NOMO-1 treated with DMSO at 0.1 percent for 48 hours (cell line): ENCODE measurements at regions not wholly inside any gene's neighbourhood (a gene's known extent, or its start where the extent isn't known, plus 50 kb on each side); places are given as distances from the start of the nearest gene placed in this dataset.

Experiments used
- DNase-seq: peaks from one replicate; lab custom pipeline; 2025; ENCODE audit not compliant: unreplicated experiment; lab: John Stamatoyannopoulos, UW

DNA sequence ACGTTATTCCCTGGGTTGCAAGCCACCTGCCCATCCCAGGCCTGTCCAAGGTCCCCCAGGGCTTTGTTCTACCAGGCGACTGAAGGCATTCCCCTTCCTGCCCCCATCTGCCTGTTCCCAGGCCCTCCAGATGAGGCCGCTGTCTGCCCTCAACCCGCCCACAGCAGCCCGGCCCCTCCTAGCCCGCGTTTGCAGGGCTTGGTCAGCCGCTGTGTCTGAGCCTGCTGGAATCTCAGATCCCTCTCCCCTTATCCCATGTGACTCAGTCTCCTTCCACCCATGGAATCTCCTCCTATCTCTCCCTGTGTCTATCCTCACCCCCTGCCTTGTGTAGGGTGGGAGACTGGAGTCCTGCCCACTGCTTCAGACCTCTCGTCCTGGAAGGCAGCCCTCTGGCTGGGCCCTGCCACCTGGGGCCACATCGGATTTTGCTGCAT, 186.0 kb upstream of the TNRC6C start:
- DNase-seq: peak; percentile 39

DNA sequence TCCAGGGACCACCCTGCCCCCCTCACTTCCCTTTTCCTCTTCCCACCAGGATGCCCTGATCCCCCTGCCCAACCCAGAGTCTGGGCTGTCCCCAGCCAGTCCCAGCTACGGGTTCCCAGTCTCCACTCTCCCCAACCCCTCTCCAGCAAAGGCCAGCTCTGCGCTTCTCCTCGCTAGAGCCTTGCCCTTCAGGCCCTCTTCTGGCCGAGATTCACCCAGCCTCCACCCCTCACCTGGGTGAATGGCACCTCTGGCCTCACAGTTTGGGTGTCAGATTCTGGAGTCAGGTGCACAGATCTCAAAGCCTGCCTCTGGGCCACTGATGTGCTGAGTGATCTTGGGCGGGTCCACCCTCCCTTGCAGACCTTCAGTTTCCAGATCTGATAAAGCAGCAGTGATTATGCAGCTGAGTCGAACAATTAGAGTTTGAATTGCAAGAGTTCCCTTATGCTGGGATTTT, 185.6 kb upstream of the TNRC6C start:
- DNase-seq: no peak

DNA sequence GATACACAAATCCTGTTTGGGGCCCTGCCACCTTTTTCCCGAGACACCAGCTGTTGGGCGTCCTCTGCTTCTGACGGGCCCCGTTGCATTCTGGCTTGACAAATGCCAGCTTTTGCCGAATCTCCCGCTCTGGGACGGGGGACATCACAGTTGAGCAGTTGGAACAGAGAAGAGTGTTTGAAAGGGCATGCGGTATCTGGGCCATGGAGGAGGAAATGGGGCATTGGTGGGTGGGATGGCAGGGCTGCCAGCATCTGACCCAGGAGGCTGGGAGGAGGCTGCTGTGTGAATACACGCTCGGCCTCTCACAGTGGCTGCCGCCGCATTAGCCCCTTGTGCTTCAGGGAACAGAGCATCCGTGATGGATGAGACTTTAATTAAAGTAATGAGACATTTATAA, 184.3 kb upstream of the TNRC6C start:
- DNase-seq: no peak

- no peak for DNase-seq
Measured at GRCh38 chr17:77778636-77779489, 179.6 kb upstream of the TNRC6C start.

DNA sequence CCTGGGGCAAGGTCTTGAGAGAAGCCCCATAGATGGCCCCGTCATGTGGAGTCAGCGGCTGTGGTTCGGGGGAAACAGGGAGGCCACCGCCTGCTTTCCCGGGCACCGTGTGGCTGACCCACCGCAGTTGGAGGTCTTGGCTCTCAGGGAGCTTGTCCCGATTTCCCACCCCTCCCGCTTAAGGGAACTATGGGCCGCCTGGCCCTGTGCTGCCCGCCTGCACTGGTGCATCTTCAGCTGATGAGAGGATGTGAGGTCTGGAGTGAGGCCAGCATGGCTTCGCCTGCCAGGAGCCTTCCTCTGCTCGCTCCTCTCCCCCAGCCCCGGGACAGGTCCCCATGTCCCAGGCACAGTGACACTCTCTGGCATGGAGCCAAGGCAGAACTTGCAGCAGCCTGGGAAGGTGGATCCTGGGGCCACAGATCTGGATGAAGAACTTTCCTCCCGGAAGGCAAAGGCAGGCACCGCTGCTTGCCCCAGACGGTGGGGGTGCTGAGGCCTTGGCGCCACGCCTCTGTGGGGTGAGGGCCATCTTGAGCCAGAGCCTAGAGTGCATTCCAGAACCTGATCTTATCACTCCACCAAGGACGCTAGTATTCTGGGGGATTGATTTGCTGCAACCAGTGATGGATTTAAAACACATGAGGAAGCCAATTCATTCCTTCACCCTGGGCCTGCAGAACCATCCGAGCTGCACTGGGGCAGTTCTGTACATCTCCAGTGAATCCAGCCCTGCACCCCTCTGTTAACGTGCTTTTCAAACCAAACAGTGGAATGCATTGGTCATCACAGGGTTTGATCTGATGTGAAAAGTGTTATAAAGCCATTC, 178.6 kb upstream of the TNRC6C start:
- no peak for DNase-seq

- DNase-seq: no peak
Measured at GRCh38 chr17:77781536-77781935, 177.0 kb upstream of the TNRC6C start.

DNA sequence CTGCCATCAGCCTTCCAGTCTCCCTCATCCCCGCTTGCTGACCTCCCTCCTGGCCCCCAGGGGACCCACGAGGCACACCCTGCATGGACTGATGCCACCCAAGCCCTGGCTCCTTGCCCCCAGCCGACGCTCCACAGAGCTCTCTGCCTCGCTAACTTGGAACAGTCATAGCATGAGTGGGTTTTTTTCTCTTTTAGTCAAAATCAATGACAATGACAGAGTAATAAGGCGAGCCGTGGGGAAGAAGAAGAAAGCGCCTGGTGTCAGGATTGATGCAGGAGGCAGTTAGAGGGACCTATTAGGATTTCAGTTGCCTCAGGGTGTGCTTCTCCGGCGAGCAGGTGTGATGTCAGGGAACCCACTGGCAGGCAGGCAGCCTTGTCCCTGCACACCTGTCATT, 176.3 kb upstream of the TNRC6C start:
- DNase-seq: no peak

GRCh38 chr17:77782611-77783010, 175.9 kb upstream of the TNRC6C start:
- DNase-seq: no peak

GRCh38 chr17:77783991-77784820, 174.3 kb upstream of the TNRC6C start:
- no peak for DNase-seq

DNA sequence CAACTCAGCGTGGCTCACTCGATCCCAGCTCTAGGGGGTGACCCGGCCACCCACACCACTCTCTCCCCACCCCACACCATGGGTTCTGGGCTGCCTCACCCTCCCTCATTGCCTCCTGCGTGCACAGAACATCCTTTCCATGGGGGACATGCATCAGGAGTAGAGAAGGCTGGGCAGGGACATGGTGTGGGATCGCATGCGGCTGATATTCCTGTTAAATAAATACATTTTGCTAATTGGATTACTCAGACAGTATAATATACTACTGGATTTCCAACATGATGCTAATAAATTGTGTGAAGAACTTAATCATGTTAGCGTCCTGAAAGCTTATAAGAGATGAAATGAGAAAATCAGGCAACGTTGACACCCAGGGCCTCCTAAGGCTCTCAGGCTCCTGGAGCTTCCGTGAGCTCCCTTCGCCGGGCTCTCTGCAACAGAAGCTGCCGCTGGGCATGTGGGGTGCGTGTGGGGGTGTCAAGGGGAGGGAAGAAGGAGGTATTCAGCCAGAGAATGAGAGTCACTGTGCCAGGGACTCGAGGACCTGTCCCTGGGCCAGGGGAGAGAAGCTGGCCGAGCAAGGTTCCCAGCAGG, 173.1 kb upstream of the TNRC6C start:
- DNase-seq: no peak

DNA sequence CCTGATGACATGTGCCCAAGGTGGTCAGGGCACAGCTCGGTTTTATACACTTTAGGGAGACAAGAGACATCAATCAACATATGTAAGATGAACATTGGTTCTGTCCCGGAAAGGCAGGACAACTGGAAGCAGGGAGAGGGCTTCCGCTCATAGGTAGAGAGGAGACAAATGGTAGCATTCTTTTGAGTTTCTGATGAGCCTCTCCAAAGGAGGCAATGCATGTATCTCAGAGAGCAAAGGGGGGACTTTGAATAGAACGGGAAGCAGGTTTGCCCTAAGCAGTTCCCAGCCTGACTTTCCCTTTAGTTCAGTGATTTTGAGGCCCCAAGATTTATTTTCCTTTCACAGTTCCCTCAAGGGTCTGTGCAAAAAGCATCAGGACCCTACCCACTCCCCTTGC, 172.4 kb upstream of the TNRC6C start:
- DNase-seq: no peak

- no peak for DNase-seq
Measured at GRCh38 chr17:77786740-77787505, 171.6 kb upstream of the TNRC6C start.

DNA sequence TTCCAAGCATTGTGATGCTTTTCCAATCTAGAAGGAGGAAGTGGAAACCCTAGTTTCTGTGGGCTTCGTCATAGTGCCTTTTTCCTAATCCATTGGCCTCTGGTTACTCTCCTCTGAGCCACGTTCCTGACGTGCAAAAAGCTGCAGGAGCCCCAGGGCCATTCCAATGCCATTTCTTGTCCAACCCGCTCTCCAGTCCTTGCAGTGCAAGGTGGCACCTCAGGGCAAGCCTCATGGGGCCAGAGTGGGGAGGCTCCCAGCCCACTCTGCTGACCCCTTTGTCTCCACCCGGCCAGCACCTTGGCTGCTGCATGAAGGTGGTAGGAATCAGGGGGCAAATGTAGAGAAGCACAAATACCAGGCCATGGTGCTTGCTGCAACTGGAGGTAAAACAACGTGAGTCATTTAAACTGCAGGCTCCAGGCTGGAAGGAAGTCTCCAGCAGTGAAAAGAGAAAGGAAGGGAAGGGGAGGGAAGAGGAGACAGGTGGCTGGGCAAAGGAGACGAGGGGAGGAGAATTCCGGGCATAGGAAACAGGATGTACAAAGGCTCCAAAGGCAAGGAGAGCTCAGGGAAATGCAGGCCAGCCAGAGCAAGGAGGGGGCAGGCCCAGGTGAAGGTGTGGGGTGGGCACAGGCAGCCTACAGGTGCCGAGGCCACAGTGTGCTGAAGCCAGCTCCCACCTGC, 168.2 kb upstream of the TNRC6C start:
- DNase-seq: no peak

GRCh38 chr17:77792626-77793025, 165.9 kb upstream of the TNRC6C start:
- DNase-seq: no peak

GRCh38 chr17:77793146-77793970, 165.1 kb upstream of the TNRC6C start:
- DNase-seq: no peak

- DNase-seq: no peak
Measured at GRCh38 chr17:77793971-77794235, 164.6 kb upstream of the TNRC6C start.

DNA sequence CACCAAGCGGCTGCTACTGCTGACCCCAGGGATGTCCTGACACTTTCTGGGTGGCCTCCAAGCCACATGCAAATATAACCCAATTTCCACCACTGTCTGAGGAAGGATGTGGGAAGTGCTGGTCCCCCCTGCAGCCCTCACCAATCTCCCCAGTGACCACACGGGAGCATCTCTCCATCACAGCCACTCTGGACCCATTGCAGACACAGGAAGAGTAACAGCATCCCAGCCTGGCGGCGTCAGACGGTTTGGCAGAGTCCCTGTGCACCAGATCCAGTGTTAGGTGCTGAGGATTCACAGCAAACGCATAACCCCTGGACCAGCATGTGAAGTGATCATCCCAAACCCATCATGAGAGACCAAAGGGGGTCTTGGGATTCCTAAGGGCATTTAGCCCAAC, 163.7 kb upstream of the TNRC6C start:
- no peak for DNase-seq

DNA sequence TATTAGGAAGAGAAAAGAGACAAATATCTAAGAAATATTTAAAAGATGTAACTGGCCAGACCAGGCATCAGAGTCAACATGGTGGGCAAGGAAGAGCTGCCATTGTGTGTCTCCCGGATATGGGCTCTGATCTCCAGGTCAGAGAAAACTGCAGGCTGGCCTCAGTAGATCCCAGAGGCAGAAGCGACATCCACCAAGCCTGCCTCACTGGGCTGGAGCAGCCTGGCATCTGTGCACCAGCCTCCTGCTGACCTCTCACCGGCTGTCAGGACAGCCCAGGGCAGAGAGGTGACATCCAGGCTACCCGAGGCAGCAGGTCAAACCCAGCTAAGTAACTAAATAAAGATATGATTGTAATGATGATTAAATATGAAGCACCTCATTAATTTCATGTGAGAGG, 162.8 kb upstream of the TNRC6C start:
- DNase-seq: no peak
